ENCODE measurements at regions not wholly inside any gene's neighbourhood (a gene's known extent, or its start where the extent isn't known, plus 50 kb on each side); places are given as distances from the start of the nearest gene placed in this dataset.

DNA sequence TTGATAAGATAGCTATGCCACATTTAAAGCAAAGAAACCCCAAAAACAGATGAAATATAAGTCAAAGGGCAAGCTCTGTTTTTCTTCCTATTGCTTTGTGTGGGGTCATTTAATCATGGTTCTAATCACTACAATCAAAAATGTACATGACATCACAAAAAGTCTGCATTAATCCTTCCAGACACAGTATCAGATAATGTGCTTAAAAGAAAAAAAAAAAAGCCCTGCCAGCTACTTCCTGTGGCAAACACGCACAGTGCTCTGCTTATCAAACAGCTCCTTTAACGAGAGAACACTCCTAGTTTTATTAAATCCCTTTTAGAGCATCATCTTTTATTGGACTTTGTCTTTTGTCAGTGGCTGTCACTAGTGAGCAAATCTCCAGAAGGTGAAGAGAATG, 1005.8 kb downstream of the GATA3 start:
- TF ChIP-seq, protein P1, sequence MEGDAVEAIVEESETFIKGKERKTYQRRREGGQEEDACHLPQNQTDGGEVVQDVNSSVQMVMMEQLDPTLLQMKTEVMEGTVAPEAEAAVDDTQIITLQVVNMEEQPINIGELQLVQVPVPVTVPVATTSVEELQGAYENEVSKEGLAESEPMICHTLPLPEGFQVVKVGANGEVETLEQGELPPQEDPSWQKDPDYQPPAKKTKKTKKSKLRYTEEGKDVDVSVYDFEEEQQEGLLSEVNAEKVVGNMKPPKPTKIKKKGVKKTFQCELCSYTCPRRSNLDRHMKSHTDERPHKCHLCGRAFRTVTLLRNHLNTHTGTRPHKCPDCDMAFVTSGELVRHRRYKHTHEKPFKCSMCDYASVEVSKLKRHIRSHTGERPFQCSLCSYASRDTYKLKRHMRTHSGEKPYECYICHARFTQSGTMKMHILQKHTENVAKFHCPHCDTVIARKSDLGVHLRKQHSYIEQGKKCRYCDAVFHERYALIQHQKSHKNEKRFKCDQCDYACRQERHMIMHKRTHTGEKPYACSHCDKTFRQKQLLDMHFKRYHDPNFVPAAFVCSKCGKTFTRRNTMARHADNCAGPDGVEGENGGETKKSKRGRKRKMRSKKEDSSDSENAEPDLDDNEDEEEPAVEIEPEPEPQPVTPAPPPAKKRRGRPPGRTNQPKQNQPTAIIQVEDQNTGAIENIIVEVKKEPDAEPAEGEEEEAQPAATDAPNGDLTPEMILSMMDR (IDR thresholded peaks at IDR 0.05; ENCODE audit: low read depth, low read length, missing input control) = no peak
- no peak for TF ChIP-seq ZBTB33 (IDR thresholded peaks at IDR 0.05)
- TF ChIP-seq JUND (IDR thresholded peaks at IDR 0.05) = no peak
- TF ChIP-seq FOXA1 (IDR thresholded peaks at IDR 0.05) = no peak
- TF ChIP-seq YY1 (IDR thresholded peaks at IDR 0.05) = no peak
- TF ChIP-seq HNF4G (IDR thresholded peaks at IDR 0.05) = no peak
- no peak for TF ChIP-seq REST (IDR thresholded peaks at IDR 0.05)
- no peak for TF ChIP-seq SP1 (IDR thresholded peaks at IDR 0.05)
